Suppressor macrophage treated with lipopolysaccharide for 4 hours (primary cell): ENCODE measurements at regions not wholly inside any gene's neighbourhood (a gene's known extent, or its start where the extent isn't known, plus 50 kb on each side); places are given as distances from the start of the nearest gene placed in this dataset.

Experiments
- DNase-seq: peaks from one replicate; pipeline ENCODE4 v3.0.0-alpha.2; 2020

- DNase-seq = no peak
These were observed 66.3 kb upstream of the NANOGP8 start for GRCh38 chr15:35151381-35151780.

GRCh38 chr15:35150361-35150760, 65.3 kb upstream of the NANOGP8 start:
- DNase-seq = no peak

DNA sequence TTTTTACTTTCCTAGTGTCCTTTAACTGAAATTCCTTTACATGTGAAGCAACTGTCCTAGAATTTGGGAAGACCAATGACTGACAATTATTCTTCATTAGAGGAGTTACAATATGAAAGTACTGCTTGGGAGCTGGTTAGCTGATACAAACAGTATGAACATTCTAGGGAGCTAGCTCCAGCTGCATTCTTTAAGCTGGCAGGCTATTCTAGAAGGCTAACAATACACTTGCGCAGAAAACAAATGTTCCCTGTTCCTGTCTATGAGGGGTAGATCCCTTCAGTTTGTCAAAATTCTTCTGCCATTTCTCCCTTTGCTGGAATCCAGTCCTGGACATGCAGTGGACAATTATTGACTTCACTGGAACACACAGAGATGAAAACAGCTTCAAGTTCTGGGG, 60.2 kb upstream of the NANOGP8 start:
- DNase-seq = no peak

DNA sequence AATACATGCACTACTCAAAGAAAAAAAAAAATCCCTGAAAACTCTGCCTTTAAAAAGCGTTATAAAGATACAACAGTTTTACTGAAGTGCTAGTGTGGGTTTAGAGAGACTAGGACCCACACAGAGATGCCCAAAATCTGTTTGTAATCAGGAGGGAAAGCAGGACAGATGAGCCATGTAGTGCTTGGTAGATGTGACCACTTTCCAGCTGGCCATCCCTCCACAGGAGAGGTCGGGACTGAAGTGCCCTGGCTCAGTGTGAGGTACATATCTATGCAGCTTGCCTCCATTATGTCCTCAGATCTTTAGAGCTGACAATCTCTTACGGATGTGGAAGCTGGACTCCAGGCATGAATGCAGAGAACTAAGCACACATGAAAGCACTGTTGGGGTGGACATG, 57.5 kb upstream of the NANOGP8 start:
- DNase-seq = no peak

GRCh38 chr15:35141743-35142471, 56.8 kb upstream of the NANOGP8 start:
- DNase-seq = peak; percentile 19

GRCh38 chr15:35139822-35140221, 54.7 kb upstream of the NANOGP8 start:
- DNase-seq = no peak

- no peak for DNase-seq
These were observed 52.1 kb upstream of the NANOGP8 start for GRCh38 chr15:35137190-35137574.

DNA sequence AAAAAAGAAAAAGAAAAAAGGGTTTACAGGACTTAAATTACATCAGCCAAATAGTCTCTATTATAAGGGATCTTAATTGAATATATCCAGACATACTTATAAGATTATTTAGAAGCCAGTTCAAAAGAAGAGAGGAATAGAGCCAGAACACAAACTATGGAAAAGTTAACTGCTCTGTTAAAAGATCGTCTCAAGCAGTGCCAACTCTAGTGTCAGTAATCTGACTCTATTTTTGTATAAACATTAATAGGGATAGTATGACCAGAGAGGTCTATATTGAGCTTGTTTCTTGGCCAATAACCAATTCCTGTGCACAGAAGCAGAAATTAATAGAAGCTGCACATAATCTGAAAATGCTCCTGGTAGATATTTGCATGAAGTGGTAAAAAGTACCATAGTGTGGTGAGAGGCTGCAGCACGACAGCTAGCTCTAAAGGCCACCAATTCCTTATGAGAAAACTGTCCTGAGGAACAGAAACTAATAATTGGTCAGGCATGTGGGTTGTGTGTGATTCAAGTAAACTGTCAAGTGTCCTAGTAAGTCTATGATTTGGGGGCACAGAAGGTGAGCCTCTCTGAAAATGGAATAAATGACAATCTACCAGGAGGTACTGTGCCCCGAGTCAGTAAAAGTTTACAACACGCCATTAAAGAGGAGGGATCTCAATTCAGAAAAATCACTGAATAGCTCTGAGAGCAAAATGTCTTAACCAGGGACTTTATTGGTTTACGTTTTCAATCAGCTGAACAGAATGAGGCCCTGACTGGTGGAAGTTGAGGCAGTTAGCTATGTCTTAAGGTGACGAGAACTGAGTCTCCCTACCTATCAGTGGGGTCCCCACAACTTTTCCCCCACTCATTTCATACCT, 51.5 kb upstream of the NANOGP8 start:
- DNase-seq = no peak
